Right atrium auricular region (tissue), 2 donors: ENCODE measurements at regions not wholly inside any gene's neighbourhood (a gene's known extent, or its start where the extent isn't known, plus 50 kb on each side); places are given as distances from the start of the nearest gene placed in this dataset.

Experiments
- DNase-seq: peaks from one replicate; pipeline ENCODE4 v3.0.0-alpha.2; 2019; ENCODE audit warnings: low spot score
- H3K27ac ChIP-seq, 2 donors: fragments of 200-600 bp; sonication (generic); 1 replicate in 1 of 2; 2 replicates in 1 of 2; pipeline ENCODE4 v1.5.1; 2016 to 2019
- H3K27me3 ChIP-seq, 2 donors: fragments of 200-600 bp; sonication (generic); one replicate each; pipeline versions ENCODE4 v1.5.1 to v1.6.0; 2017 to 2019
- H3K36me3 ChIP-seq: fragments of 200-600 bp; sonication (generic); one replicate; pipeline ENCODE4 v1.5.1; 2016
- H3K4me1 ChIP-seq, 2 donors: fragments of 200-600 bp; sonication (generic); one replicate each; pipeline versions ENCODE4 v1.5.1 to v1.6.0; 2017 to 2019
- H3K4me3 ChIP-seq, 2 donors: fragments of 200-600 bp; sonication (generic); 1 replicate in 1 of 2; 2 replicates in 1 of 2; pipeline ENCODE4 v1.5.1; 2017 to 2019; ENCODE audit warnings: mild to moderate bottlenecking in 1 of 2, moderate library complexity in 1 of 2
- H3K9me3 ChIP-seq, 2 donors: fragments of 200-600 bp; sonication (generic); one replicate each; pipeline ENCODE4 v1.5.1; 2019
- TF ChIP-seq, protein P1 (sequence below), 2 donors: fragments of 200-600 bp; sonication (generic); IDR thresholded peaks; one replicate each; pipeline ENCODE4 v1.5.1; 2019; ENCODE audit warnings: antibody characterized with exemption in 2 of 2

DNA sequence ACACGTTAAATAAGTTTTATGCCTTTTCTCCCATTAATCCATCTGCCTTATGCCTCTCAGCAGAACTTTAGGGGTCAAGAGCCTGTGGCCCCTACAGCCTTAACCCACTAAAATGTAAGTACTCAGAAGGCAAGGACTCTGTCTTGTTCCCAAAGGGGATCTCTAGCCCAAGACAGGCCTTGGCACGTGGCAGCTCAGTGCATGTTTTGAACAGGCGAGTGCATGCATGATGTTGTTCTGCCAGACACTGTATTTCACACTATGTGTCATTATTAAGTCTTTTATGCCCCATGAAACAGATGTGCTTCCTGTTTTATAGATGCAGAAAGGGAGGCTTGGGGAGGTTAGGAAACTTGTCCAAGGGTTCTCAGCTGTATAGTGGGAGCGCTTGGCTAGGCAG is 102.8 kb downstream of the ETS2 start:
- no peaks in the 10 kb centered on the region for H3K36me3 ChIP-seq
- no peaks in the 10 kb centered on the region for H3K9me3 ChIP-seq
- peak overlapping the region; percentile 86 for H3K27ac ChIP-seq
- TF ChIP-seq, protein P1, sequence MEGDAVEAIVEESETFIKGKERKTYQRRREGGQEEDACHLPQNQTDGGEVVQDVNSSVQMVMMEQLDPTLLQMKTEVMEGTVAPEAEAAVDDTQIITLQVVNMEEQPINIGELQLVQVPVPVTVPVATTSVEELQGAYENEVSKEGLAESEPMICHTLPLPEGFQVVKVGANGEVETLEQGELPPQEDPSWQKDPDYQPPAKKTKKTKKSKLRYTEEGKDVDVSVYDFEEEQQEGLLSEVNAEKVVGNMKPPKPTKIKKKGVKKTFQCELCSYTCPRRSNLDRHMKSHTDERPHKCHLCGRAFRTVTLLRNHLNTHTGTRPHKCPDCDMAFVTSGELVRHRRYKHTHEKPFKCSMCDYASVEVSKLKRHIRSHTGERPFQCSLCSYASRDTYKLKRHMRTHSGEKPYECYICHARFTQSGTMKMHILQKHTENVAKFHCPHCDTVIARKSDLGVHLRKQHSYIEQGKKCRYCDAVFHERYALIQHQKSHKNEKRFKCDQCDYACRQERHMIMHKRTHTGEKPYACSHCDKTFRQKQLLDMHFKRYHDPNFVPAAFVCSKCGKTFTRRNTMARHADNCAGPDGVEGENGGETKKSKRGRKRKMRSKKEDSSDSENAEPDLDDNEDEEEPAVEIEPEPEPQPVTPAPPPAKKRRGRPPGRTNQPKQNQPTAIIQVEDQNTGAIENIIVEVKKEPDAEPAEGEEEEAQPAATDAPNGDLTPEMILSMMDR (IDR thresholded peaks at IDR 0.05), result no peak
- H3K27me3 ChIP-seq, result no peaks in the 10 kb centered on the region
- DNase-seq, result no peak
- H3K4me1 ChIP-seq, result peaks cover 0 to 46% of the 10 kb centered on the region in 2 donors
- H3K4me3 ChIP-seq, result no peak overlapping the region

GRCh38 chr21:38905752-38906151 is 100.0 kb downstream of the ETS2 start:
- H3K27ac ChIP-seq, result peak overlapping the region in 1 of 2 donors; percentile 86
- H3K36me3 ChIP-seq, result no peaks in the 10 kb centered on the region
- no peak overlapping the region for H3K4me3 ChIP-seq
- no peaks in the 10 kb centered on the region for H3K9me3 ChIP-seq
- H3K4me1 ChIP-seq, result peaks cover 0 to 31% of the 10 kb centered on the region in 2 donors
- DNase-seq, result no peak
- TF ChIP-seq, protein P1 (IDR thresholded peaks at IDR 0.05), result no peak
- H3K27me3 ChIP-seq, result no peaks in the 10 kb centered on the region

- Histone ChIP-seq H3K9me3 (no peaks in the 10 kb centered on the region), H3K36me3 (no peaks in the 10 kb centered on the region), H3K4me1 (peaks cover 0 to 27% of the 10 kb centered on the region in 2 donors), H3K27ac (peak overlapping the region; percentile 70 to 82), H3K4me3 (no peak overlapping the region), H3K27me3 (no peaks in the 10 kb centered on the region)
- TF ChIP-seq, protein P1 (IDR thresholded peaks at IDR 0.05), result no peak
- no peak for DNase-seq
These were observed 99.6 kb downstream of the ETS2 start for GRCh38 chr21:38905328-38905727.

GRCh38 chr21:38903690-38904139 is 98.0 kb downstream of the ETS2 start:
- TF ChIP-seq, protein P1 (IDR thresholded peaks at IDR 0.05), result no peak
- no peak for DNase-seq

GRCh38 chr21:38902608-38903445 is 97.1 kb downstream of the ETS2 start:
- no peak for DNase-seq
- TF ChIP-seq, protein P1 (IDR thresholded peaks at IDR 0.05), result no peak
- Histone ChIP-seq H3K9me3 (no peaks in the 10 kb centered on the region), H3K4me3 (no peak overlapping the region), H3K4me1 (peaks cover 0 to 12% of the 10 kb centered on the region in 2 donors), H3K27me3 (no peaks in the 10 kb centered on the region), H3K27ac (peak overlapping the region; percentile 70 to 82), H3K36me3 (no peaks in the 10 kb centered on the region)

More at GRCh38 chr21:38903690-38904139, 98.0 kb downstream of the ETS2 start:
- peak overlapping the region; percentile 70 to 82 for H3K27ac ChIP-seq
- no peaks in the 10 kb centered on the region for H3K9me3 ChIP-seq
- H3K27me3 ChIP-seq, result no peaks in the 10 kb centered on the region
- no peaks in the 10 kb centered on the region for H3K36me3 ChIP-seq
- H3K4me1 ChIP-seq, result peaks cover 0 to 15% of the 10 kb centered on the region in 2 donors
- H3K4me3 ChIP-seq, result no peak overlapping the region
